ENCODE measurements at regions not wholly inside any gene's neighbourhood (a gene's known extent, or its start where the extent isn't known, plus 50 kb on each side); places are given as distances from the start of the nearest gene placed in this dataset.

- Mint-ChIP-seq H3K4me1 (no peaks in the 10 kb centered on the region), H3K27me3 (ENCODE audit: low read depth) (no peaks in the 10 kb centered on the region), H3K36me3 (ENCODE audit: low read depth) (no peaks in the 10 kb centered on the region), H3K4me3 (no peak overlapping the region), H3K9me3 (no peaks in the 10 kb centered on the region), H3K27ac (no peak overlapping the region)
- TF ChIP-seq, protein P1, sequence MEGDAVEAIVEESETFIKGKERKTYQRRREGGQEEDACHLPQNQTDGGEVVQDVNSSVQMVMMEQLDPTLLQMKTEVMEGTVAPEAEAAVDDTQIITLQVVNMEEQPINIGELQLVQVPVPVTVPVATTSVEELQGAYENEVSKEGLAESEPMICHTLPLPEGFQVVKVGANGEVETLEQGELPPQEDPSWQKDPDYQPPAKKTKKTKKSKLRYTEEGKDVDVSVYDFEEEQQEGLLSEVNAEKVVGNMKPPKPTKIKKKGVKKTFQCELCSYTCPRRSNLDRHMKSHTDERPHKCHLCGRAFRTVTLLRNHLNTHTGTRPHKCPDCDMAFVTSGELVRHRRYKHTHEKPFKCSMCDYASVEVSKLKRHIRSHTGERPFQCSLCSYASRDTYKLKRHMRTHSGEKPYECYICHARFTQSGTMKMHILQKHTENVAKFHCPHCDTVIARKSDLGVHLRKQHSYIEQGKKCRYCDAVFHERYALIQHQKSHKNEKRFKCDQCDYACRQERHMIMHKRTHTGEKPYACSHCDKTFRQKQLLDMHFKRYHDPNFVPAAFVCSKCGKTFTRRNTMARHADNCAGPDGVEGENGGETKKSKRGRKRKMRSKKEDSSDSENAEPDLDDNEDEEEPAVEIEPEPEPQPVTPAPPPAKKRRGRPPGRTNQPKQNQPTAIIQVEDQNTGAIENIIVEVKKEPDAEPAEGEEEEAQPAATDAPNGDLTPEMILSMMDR (IDR thresholded peaks at IDR 0.05; ENCODE audit: unreplicated experiment in 3 of 3): no peak
Measured at GRCh38 chr4:24279911-24280375, 304.4 kb downstream of the DHX15 start.

DNA sequence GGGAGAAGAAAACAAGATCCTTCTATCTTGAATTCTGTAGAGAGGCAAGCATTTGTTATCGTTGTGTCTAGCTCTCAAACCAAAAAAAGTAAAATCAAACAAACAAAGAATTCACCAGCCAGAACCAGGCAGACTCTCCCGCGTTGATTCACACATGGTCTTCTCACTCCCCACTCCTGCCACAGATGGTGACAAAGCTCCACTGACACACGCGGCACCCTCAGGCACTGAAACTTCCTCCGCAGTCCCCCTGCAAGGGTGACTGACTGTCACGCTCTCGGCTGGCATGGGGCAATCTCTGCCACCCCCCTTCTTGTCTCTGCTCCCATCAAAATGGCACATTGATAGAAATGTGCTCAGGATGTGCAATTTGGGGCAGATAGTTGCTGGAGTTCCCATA lies 304.9 kb downstream of the DHX15 start:
- TF ChIP-seq, protein P1 (IDR thresholded peaks at IDR 0.05; ENCODE audit: unreplicated experiment in 3 of 3): no peak

GRCh38 chr4:24278693-24279092 lies 305.7 kb downstream of the DHX15 start:
- TF ChIP-seq, protein P1 (IDR thresholded peaks at IDR 0.05; ENCODE audit: unreplicated experiment in 3 of 3): no peak
- no peaks in the 10 kb centered on the region for H3K36me3 Mint-ChIP-seq (ENCODE audit: low read depth)
- H3K27ac Mint-ChIP-seq: no peak overlapping the region
- no peaks in the 10 kb centered on the region for H3K9me3 Mint-ChIP-seq
- no peak overlapping the region for H3K4me3 Mint-ChIP-seq
- no peaks in the 10 kb centered on the region for H3K4me1 Mint-ChIP-seq
- H3K27me3 Mint-ChIP-seq (ENCODE audit: low read depth): no peaks in the 10 kb centered on the region

More for the DNA sequence above, 304.9 kb downstream of the DHX15 start:
- Mint-ChIP-seq H3K36me3 (ENCODE audit: low read depth) (no peaks in the 10 kb centered on the region), H3K4me3 (no peak overlapping the region), H3K9me3 (no peaks in the 10 kb centered on the region), H3K27me3 (ENCODE audit: low read depth) (no peaks in the 10 kb centered on the region), H3K27ac (no peak overlapping the region), H3K4me1 (no peaks in the 10 kb centered on the region)

DNA sequence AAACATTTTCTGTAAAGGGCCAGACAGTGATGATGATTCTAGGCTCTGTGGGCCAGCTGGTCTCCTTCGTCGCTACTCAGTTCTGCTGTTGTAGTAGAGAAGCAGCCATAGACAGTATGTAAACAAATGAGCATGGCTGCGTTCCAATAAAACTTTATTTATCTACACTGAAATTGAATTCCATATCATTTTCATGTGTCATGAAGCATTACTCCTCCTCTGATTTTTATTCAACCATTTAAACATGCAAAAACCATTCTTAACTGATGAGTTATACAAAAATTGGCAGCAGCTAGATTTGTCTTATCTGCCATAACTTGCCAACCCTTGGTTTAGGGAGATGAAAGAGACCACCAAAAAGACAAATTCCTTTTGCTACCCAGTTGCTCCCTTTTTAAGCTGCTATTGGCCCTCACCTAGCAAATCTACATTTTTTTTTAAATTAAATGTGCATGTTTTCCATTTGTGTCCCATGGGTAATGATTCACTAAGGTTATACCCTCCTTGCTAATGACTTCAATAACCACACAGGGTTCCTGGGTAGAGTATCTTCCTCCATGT lies 309.9 kb downstream of the DHX15 start:
- Mint-ChIP-seq H3K9me3 (no peaks in the 10 kb centered on the region), H3K27me3 (ENCODE audit: low read depth) (no peaks in the 10 kb centered on the region), H3K4me3 (no peak overlapping the region), H3K27ac (no peak overlapping the region), H3K4me1 (no peaks in the 10 kb centered on the region), H3K36me3 (ENCODE audit: low read depth) (no peaks in the 10 kb centered on the region)
- TF ChIP-seq, protein P1 (IDR thresholded peaks at IDR 0.05; ENCODE audit: unreplicated experiment in 3 of 3): no peak

- TF ChIP-seq, protein P1 (IDR thresholded peaks at IDR 0.05; ENCODE audit: unreplicated experiment in 3 of 3): no peak
- Mint-ChIP-seq H3K27ac (no peak overlapping the region), H3K36me3 (ENCODE audit: low read depth) (no peaks in the 10 kb centered on the region), H3K9me3 (no peaks in the 10 kb centered on the region), H3K27me3 (ENCODE audit: low read depth) (no peaks in the 10 kb centered on the region), H3K4me3 (no peak overlapping the region), H3K4me1 (no peaks in the 10 kb centered on the region)
Measured at GRCh38 chr4:24273136-24273535, 311.2 kb downstream of the DHX15 start.
